HG02970 (cell line): ENCODE measurements at regions not wholly inside any gene's neighbourhood (a gene's known extent, or its start where the extent isn't known, plus 50 kb on each side); places are given as distances from the start of the nearest gene placed in this dataset.

ENCODE experiments used
- ATAC-seq: cut with Tn5 transposase; IDR thresholded peaks from one replicate; pipeline ENCODE4 v1.9.1; 2021; ENCODE audit warnings: mild to moderate bottlenecking, moderate library complexity, moderate number of reproducible peaks; ENCODE audit not compliant: unreplicated experiment, low FRiP score

DNA sequence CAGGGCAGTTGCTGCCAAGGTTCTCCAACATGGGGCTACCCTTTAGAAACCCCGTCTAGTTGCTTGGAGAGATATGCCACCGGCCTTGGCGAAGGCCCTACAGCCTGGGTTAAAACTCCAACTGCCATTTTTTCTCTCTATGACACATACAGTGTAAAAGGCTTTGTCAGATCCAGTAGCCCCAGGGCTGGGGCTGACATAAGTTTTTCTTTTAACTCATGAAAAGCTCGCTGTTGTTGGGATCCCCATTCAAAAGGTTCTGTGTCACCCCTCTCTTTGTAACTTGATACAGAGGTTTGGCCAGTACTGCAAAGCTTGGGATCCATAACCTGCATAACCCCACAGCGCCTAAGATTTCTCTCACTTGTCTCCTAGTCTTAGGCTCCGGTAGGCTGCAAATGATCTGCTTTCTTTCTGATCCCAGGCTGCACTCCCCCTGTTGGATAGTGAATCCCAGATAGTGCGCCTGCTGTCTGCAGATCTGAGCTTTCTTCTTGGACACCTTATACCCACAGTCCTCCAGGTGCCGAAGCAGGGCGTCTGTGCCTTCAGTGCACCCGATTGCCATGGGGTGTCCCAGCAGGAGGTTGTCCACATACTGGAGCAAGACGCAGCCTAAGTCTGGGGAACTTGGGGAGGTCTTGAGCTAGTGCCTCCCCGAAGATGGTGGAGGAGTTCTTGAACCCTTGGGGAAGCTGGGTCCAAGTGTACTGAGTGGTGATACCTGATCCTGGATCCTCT, 406.2 kb downstream of the TGFB2 start:
- no peak for ATAC-seq

DNA sequence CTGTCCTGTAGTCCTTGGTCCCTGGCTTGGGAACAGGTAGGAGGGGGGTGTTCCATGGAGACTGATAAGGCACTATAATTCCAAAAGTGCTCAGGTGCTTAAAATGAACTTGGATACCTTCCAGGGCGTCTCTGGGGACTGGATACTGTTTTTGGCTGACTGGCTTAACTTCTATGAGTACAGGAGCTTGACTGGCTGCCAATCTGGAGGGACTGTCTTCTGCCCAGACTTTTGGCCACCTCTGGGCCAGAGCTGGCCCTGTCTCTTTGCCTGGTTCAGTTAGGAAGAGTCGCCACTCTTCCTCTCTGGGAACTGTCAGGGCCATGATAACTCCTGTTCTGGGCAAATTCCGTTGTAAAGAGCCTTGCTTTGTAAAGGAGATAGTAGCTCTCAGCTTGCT, 407.0 kb downstream of the TGFB2 start:
- ATAC-seq = no peak

DNA sequence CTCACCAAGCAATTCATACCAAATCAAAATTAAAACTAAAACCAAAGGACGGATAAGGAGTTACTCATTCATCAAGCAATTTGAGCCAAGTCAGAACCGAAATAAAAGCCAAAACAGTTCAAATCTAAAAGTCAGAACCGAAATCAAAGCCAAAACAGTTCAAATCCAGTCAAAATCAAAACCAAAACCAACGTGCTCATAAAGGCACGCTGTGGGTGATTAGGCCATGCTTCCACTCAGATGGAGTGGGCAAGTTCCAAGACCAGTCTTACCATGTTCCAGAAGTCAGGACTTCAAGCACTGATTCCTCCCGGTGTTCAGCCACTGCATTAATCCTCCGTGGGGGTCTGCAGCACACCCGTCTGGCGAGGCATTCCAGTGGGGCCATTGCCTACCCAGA, 409.3 kb downstream of the TGFB2 start:
- no peak for ATAC-seq

- ATAC-seq = no peak
Measured at GRCh38 chr1:218755128-218755527, 410.0 kb downstream of the TGFB2 start.

DNA sequence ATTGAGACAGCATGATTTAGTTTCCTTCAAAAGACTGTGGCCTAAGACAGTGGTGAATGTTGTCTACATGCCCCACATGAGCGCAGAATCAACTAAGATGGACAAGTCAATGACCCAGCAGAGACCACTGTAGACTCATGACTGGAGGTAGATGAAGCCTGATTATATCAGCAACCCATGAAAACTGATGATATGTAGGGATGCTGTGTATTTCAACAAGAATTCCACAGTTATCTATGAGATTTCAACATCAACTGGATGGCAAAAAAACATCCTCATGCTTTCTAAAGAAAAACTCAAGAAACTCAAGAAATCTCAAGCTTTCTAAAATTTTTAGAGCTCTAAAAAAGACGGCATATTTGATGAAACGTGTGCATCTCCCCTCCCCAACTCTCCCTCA, 413.9 kb upstream of the LYPLAL1 start:
- ATAC-seq = no peak

GRCh38 chr1:218760601-218761570, 412.8 kb upstream of the LYPLAL1 start:
- no peak for ATAC-seq

DNA sequence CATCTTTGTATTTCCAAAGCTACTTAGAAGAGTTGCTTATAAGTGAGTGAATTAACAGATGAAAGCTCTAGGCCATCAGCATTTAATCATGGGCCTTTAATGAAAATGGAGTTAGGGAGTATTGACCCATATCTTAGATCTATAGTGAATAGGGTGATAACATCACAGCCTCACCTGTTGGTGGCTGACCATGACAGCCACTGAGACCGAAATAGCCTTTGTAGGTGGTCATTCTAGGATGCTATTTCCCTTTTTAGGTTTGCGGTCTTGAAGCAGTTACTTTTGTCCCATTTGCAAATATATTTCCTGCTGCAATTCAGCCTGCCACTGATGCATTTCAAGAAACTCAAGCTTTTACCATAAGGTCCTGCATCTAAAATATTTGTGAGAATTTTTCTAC, 410.1 kb upstream of the LYPLAL1 start:
- ATAC-seq = no peak

DNA sequence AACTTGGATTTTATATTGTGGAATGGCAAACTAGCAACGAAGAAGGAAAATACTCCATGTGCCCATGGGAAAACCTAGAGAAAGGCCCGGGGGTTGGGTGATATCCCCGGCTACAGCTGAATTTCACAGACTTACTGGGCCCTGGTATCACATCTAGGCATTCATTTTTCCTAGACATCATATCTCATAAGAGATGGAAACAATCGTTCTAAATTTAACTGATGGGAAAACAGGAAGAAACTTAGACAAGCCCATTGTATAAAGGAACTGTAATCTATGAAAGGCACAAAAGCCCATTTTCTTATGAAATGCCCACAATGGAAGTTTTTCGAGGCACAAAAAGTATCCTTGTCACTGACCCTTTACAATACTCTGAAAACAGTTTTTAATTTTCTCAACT, 407.9 kb upstream of the LYPLAL1 start:
- no peak for ATAC-seq

- no peak for ATAC-seq
Measured at GRCh38 chr1:218771931-218772330, 401.7 kb upstream of the LYPLAL1 start.

DNA sequence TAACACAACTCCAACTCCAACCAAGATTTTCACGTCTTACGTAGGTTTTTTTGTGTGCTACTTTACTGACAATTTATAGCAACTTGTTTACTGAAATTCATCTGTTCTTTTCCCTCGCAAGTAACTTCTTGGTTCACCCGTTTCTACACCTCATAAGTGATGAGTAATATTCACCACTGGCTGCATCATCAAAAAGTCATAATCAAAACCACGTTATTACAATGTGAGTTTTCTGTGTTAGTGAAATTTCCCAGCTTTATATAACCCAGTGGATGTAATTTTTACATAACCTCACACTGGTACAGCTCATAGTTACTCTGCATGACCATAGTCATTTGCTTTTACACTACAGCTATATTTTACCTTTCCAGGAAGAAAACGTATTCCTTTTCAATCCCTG, 401.1 kb upstream of the LYPLAL1 start:
- ATAC-seq = no peak

- no peak for ATAC-seq
Measured at GRCh38 chr1:218775501-218776021, 398.1 kb upstream of the LYPLAL1 start.

GRCh38 chr1:218778257-218779126, 395.2 kb upstream of the LYPLAL1 start:
- no peak for ATAC-seq

GRCh38 chr1:218779341-218780100, 394.2 kb upstream of the LYPLAL1 start:
- ATAC-seq = no peak

GRCh38 chr1:218783131-218783530, 390.5 kb upstream of the LYPLAL1 start:
- no peak for ATAC-seq

- ATAC-seq = no peak
Measured at GRCh38 chr1:218783916-218784315, 389.8 kb upstream of the LYPLAL1 start.

GRCh38 chr1:218785928-218786327, 387.8 kb upstream of the LYPLAL1 start:
- no peak for ATAC-seq

GRCh38 chr1:218787826-218788225, 385.9 kb upstream of the LYPLAL1 start:
- ATAC-seq = no peak

GRCh38 chr1:218796773-218797172, 376.9 kb upstream of the LYPLAL1 start:
- ATAC-seq = no peak

- ATAC-seq = no peak
Measured at GRCh38 chr1:218802799-218803198, 370.9 kb upstream of the LYPLAL1 start.
